Fibroblast of upper back skin (primary cell): ENCODE measurements at regions not wholly inside any gene's neighbourhood (a gene's known extent, or its start where the extent isn't known, plus 50 kb on each side); places are given as distances from the start of the nearest gene placed in this dataset.

ENCODE experiments used
- DNase-seq: peaks from one replicate; pipeline ENCODE4 v3.0.0-alpha.2; 2013

DNA sequence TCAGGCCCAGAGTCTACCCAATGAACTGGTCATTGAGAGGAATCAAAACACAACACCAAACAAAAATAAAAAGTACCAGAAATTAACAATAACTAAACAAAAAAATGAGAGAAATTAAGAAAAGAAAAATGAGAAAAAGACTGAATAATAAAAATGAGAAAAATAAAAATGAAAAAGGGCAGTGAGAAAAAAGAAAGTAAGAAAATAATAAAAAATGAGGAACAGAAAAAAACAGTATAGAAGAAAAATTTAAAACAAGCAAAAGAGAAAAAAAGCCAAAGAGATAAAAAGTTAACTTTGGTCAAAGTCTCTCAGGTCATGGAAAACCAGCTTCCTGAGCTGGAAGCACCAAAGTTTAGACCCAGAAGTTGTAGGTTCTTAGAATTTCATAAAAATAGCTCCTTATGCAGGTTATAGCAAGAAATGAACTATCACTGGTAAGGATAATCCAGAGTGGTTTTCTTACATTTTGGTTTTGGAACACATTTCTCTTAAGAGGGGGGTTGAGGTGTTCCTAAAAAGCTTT lies 51.0 kb upstream of the WDR17 start:
- no peak for DNase-seq
